ENCODE measurements at regions not wholly inside any gene's neighbourhood (a gene's known extent, or its start where the extent isn't known, plus 50 kb on each side); places are given as distances from the start of the nearest gene placed in this dataset.

- TF ChIP-seq POLR2A (IDR thresholded peaks at IDR 0.05) (no peak), EP300 (IDR thresholded peaks at IDR 0.05) (no peak)
- TF ChIP-seq, protein P1, sequence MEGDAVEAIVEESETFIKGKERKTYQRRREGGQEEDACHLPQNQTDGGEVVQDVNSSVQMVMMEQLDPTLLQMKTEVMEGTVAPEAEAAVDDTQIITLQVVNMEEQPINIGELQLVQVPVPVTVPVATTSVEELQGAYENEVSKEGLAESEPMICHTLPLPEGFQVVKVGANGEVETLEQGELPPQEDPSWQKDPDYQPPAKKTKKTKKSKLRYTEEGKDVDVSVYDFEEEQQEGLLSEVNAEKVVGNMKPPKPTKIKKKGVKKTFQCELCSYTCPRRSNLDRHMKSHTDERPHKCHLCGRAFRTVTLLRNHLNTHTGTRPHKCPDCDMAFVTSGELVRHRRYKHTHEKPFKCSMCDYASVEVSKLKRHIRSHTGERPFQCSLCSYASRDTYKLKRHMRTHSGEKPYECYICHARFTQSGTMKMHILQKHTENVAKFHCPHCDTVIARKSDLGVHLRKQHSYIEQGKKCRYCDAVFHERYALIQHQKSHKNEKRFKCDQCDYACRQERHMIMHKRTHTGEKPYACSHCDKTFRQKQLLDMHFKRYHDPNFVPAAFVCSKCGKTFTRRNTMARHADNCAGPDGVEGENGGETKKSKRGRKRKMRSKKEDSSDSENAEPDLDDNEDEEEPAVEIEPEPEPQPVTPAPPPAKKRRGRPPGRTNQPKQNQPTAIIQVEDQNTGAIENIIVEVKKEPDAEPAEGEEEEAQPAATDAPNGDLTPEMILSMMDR (IDR thresholded peaks at IDR 0.05): no peak
These were observed 403.6 kb upstream of the ACVR2A start for GRCh38 chr2:147441182-147441581.

Data from sigmoid colon (tissue), 4 donors.